GM21381 (cell line): ENCODE measurements at regions not wholly inside any gene's neighbourhood (a gene's known extent, or its start where the extent isn't known, plus 50 kb on each side); places are given as distances from the start of the nearest gene placed in this dataset.

Experiments used
- ATAC-seq: cut with Tn5 transposase; IDR thresholded peaks from one replicate; pipeline ENCODE4 v1.9.1; 2021; ENCODE audit warnings: mild to moderate bottlenecking, moderate library complexity; ENCODE audit not compliant: unreplicated experiment

DNA sequence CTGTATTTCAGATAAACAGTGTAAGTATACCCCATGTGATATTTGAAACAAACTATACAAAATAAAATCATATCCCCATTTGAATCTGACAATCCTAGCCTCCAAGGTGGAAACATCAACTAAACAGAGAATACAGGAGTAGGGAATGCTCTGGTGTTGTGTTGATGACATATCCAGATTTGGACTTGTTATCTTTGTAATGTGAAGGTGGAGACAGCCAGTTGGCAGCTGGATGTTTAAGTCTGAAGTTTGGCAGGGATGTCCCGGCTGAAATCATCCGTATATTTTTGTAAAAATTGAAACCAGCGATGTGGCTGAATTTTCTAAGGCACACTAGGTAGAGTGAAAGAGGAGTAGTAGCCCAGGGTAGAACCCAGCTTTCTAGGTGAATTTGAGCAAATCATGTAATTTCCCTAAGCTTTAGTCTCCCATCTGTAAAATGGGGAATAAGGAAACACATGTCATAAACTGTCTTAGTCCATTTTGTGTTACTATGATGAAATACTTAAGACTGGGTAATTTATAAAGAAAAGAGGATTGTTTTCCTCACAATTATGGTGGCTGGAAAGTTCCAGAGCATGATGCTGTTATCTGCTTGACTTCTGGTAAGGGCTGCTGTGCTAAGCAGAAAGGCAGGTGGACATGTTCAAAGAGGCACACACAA, 246.6 kb upstream of the APCDD1 start:
- no peak for ATAC-seq

DNA sequence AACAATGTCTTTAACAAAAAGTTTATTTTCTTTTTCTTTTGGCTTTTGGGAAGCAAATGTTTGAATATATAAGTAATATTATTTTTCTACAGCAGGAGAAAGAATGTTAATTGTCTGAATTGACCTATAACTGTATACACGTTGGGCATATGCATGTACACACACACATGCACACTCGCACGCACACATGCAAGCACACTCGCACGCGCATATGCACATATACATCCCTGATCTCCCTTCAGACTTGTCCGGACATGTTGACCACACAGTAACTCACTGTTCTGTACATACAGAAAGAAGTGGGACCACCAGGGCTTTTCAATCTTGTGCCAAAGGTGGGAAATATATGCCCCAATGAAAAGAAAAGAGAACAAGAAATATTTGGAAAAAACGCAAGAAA, 245.1 kb upstream of the APCDD1 start:
- no peak for ATAC-seq

DNA sequence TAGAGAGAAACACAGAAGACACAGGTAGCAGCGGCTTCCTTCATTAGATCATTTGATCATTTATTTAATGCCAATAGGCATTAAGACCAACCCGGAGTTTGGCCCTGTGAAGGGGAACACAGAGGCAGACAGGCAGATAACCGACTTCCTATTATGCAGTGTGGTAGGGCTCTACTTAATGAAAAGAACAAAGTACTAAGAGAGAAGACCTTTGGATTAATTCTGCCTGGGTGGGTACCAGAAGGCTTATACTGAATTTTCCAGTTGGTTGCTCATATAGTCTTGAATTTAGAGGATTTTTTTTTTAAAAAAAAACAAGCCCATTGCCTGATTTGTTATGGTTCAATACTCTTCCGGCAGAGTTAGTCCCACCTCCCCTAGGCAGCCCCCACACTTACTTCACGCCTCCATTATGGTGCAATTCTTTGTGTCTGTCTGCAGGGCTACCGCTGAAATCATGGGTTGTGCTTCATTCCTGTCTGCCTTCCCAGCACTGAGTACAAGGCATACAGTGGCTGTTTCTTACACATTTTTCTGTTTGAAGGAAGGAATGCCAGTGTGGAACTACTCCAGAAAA, 244.3 kb upstream of the APCDD1 start:
- ATAC-seq: no peak

DNA sequence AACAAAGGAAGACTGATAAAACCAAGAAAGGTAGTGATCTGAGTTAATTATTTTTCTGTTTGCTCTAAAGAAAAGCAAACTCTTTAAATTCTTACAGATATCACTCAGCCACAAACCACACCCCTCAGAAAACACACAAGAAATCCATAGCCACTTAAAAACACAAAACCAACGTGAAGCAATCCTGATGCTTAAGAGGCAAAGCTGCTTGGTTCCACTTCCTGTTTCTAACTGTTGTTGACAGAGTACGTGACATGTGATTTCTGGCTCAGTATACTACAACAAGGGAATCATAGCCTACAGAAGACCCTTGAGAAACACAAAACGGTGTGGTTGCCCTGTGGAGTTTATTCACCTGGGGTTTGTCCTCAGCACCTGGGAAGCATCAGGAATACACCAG, 240.9 kb upstream of the APCDD1 start:
- peak; percentile 87 for ATAC-seq

DNA sequence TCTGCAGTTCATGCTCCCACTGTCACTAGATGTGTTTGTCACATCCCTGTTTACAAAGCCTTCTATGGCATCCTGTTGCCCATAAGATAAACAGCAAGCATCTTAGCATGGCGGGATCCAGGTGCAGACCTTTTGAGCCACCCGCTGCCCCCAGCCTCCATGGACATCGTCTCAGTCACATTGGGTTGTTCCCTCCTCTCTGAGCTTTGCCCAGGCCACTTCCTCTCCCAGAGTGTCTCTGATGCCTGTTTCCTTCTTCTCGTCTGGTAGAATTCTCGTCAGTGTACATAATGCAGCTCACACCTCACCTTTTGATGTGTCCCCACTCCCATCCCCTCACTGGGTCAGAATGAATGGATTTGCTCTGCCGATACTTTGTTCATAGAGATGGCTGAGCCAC, 239.0 kb upstream of the APCDD1 start:
- ATAC-seq: no peak

DNA sequence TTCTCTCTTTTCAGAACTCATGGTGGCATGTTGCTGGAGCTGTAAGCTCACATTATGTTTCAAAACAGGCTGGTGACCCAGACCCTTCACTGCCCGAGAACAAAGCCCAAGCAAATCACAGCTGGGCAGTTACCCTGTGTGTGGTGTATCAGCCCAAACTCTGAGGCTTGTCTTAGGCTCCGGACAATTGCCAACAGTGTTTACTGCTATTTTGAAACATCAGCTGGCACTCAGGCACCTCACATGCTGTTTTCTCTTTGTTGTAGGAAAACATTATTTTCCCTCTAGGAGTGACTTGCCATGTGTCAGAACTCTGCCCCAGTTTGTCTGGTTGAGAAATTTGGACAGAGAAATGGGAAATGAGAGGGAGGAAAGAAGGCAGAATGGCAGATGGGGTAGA, 237.6 kb upstream of the APCDD1 start:
- ATAC-seq: no peak

DNA sequence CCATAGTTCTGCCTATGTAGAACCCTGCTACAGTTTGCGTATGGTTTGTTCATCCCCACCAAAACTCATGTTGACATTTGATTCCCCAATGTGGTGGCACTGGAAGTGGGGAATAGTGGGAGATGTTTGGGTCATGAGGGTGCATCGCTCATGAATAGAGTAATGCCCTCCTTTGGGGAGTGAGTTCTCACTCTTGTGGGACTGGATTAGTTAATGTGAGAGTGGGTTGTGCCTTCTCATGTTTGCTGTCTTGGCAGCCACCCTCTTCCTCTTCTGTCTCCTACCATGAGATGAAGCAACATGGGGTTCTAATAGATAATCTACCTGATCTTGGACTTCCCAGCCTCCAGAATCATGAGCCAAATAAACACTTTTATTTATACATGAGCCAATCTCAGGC, 237.2 kb upstream of the APCDD1 start:
- ATAC-seq: no peak

DNA sequence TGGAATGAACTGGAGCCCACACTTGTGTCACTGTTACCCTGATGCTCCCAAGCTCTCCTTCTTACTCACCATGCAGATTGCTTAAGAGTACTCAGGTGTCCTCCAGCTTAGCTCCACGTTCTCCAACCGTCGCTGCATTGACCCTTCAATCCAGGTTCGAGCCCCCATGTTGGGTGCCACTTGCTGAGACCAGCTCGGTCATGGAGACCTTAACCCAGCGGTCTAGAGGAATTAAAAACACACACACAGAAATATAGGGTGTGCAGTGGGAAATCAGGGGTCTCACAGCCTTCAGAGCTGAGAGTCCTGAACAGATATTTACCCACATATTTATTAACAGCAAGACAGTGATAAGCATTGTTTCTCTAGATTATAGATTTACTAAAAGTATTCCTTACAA, 229.1 kb upstream of the APCDD1 start:
- ATAC-seq: no peak

DNA sequence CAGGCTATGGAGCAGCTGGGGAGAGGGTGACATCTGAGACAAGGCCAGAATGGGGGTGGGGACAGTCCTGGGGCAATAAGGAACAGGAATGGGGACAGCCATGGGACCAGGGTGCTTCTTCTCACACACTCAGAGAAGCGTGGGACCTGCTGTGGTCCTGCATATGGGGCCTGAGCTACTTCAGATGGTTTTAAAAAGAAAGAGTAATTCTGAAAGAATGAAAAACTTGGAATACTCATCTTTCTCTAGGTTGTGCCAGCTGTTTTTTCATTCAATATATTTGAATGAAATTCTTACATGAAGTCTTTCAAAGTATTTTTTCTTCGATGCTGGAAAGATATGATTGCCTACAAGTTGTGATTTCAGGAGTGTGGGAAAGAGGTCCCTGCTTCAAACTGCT, 227.5 kb upstream of the APCDD1 start:
- no peak for ATAC-seq

DNA sequence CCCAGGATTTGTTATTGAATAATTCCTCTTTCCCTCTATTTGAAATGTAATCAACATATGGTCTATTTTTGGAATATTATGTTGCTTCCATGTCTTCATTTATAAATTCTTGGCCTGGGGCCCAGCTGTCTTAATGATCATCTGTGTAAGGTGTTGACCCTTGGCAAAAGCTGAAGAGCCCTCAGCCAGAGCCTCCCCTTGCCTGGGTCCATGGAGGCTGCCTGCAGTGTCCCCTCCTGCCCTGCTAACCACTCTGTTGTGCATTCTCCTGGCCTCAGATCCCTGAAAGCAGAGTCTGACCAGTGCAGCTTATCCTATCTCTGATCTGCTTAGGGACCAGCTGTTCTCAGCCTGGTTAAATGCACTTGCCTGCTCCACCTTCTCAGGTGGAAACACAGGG, 226.1 kb upstream of the APCDD1 start:
- no peak for ATAC-seq

DNA sequence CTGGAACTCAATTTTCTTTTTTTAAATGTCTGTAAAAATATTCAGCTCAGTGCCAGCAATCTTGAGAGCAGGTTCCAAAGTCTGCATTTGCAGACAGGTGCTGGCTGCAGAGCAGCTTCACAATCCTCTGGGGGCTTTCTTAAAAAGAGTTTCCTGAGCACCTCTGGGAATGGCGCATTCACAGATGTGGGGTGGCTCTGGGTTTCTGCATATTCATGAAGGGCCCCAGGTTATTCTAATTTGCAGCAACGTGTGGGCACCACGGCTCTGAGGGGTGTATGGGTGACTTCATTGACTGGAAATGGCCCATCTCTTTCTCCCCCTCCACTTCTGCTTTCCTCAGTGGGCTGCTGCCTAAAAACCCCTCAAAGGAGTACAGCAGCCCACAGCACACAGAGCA, 225.0 kb upstream of the APCDD1 start:
- ATAC-seq: no peak

DNA sequence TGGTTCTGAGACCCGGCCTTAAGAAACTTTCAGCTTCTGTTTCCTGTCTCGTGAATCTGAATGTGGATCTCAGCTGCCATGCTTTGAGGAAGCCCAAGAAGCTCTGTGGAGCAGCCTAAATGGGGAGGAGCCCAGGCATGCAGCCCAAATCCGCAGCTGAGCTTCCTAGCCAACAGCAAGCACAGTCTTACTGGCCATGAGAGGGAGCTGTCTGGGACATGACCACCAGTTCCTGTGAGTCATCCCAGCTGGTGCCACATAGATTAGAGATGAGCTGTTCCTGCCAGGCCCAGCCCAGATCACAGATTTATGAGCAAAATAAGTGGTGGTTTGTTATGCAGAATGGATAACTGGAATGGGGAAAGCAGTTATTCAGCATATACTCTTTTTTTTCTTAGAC, 224.4 kb upstream of the APCDD1 start:
- no peak for ATAC-seq

DNA sequence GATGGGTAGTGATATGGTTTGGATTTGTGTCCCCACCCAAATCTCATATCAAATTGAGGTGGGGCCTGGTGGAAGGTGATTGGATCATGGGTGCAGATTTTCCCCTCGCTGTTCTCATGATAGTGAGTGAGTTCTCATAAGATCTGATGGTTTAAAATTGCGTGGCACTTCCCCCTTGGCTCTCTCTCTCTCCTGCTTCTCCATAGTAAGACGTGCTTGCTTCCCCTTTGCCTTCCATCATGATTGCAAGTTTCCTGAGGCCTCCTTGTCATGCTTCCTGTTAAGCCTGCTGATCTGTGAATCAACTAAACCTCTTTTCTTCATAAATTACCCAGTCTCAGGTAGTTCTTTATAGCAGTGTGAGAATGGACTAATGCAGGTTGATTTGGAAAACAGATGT, 223.2 kb upstream of the APCDD1 start:
- no peak for ATAC-seq

DNA sequence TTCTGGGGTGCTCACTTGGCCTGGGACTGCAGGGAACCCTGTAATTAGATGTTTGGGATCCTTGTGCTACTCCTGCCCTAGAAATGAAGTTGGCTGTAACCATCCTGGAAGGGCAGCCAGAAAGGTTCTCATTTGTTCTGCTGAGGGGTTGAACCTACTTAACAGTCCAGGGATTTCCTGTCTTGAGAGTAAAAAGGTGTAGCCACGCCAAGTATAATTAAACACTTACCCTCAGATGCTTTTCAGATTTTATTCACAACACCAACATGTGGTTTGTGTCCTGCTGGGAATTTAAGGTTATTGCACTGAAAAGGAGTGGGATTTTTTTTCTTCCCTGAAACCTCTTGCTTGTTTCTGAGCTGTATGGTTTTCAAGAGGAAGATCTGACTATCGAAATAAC, 222.4 kb upstream of the APCDD1 start:
- no peak for ATAC-seq

DNA sequence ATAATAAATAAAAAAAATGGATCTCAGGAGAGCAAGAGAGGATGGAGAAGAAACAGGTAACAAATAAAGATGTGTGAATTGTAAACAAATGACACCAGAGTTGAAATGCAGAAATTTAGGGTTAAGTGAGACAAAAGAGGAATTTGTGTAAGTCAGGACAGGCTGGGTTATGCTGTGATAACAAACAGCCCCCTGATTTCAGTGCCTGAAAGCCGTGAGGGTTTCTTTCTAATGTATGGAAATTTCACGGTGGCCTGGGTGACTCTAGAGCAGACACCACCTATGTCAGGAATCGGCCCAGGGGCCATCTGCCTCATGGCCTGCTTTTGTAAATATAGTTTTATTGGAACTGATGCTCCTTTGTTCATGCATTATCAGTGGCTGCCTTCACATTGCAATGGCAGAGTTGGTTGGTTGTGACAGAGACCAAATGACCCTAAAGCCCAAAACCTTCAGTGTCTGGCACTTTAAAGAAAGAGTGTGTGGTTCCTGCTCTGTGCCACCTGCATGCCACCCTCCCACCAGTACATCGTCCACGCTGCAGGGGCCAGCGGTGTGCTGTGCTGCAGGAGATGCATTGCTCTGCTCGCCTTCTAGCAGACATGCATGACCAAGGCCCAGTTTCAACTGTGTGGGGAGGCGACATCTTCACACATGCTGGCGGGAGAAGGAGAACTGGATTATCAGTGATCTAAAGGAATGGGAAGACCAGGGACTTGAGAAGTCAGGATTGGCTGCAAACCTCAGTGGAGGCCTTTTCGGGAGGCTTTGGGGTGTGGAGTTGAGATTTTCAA, 221.2 kb upstream of the APCDD1 start:
- ATAC-seq: no peak

DNA sequence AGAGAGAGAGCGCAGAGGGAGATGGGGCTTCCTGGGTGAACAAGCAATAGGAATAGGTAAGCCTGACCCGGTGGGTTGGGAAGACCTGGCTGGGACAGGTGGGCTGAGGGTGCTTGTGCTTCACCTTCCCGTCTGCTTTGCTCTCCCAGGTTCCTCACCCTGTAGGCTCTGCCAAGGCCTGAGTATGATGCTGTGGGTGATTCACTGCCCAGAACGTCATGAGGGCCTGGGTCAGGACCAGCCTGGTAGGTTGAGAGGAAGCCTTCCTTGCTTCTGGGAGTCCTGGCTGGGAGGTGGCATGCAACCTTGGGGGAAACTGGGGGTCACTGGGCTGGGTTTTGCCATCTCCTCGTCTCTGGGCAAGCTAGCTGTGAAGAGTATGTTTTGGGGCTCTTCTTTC, 220.2 kb upstream of the APCDD1 start:
- ATAC-seq: no peak

DNA sequence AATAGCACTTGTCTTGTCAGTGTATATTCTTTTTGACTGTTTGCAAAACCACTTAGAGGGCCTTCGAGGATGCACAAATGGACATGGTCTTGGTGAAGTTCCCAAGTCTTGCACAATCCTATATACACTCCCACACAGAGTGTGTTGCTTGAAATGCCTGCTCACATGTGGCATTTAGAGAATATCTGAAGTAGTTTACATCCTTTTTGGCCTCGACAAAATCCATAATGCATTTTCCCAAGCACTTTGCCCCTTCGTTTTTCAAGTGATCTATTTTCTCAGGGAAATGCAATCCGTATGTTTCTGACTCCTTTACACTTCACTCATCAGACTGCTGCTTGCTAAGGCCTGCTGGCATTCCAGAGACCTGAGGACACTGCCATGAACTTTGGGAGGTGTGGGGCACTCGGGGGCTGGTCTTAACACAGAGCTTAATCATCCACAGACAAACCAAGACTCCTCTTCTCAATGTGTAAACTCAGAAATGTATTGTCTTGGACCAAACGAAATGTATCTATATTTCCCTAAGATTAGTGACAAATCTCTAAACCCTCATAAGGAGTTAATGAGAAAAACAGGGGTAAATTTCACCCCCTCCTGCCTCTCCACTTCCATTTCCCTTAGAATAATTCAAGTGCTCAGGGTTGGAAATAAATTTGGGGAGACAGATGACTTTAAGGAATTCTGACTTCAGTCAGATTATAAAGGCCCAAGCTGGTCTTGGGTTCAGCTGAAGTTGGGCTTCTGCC, 219.3 kb upstream of the APCDD1 start:
- ATAC-seq: no peak

DNA sequence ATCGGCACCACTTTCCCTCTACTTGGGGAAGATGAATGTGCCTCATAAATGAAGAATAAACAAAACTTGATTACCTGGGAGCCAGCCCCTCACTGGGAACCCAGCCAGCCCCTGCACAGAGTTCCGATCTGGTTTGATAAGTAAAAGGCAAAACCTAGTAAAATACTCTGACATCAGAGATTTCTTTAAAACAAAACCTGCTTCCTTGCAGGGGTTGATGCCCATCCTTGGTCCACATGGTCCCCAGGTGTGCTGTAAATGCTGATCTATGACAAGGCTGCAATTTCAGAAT, 218.8 kb upstream of the APCDD1 start:
- ATAC-seq: no peak

DNA sequence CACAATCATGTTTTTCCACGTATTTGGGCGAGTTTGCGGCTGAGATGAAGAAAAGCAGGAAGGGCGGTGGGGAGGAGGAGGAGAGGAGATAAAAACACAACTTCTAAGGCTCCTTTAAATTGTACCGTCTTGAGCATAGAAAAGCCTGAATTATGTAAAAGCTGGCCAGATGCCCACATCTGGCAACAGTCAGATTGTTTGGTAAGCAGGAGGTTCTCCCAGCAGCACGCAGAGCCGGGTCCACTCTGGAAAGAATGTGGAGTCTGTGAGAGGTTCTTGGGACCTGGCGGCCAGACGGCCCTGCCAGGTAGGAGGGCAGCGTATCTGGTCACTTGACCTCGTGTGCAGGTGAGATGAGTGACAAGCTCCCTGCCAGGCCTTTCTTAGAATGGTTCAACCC, 215.3 kb upstream of the APCDD1 start:
- ATAC-seq: no peak

DNA sequence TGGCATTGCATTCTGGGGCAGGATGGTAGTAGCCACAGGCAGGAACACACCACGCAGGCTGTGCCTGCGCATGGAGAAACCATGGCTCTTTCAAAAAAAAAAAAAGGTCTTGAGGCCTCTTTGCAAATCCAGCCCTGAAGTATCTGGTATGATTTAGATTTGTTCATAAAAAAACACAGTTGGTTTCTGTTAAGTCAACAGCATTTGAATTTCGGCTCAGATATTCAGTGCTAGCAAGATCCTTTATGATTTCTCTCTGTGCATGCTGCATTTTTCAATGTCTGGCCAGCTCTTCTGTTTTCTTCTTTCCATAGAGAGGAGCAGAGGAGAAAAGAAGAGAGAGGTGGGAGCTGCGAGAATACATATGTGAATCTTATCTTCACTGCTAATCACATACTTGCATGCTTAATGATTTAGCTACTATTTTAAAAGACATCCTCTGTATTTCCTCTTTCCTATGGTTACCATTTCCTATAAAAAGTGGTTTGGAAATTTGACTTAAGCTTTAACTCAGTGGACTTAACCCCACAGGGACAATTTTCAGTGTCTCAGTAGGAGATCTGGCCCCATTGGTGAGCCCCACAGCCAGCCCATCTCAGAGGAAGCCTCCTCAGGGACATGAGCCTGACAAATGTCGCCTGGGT, 214.3 kb upstream of the APCDD1 start:
- no peak for ATAC-seq

DNA sequence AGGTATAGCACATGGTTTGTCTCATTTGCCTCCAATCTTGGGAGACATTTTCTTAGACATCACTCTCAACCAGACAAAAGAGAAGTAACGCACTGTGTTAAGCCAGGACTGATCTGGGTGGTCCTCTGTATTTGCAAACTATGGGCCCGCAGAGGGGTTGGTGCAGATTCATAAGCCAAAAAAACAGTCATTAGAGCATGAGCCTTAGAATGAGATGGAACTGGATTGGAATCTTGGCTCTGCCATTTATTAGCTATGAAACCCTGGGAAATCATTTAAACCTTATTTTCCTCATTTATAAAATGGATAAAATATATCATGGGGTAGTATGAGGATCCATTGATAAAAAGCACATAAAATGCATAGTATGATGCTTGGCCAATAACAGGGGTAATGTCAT, 213.5 kb upstream of the APCDD1 start:
- ATAC-seq: no peak
